IPS-20b (cell line): ENCODE measurements at regions not wholly inside any gene's neighbourhood (a gene's known extent, or its start where the extent isn't known, plus 50 kb on each side); places are given as distances from the start of the nearest gene placed in this dataset.

Experiments
- H3K27ac ChIP-seq: one replicate; pipeline ENCODE4 v1.5.1; 2013; ENCODE audit warnings: low read length
- H3K27me3 ChIP-seq: 2 replicates; pipeline ENCODE4 v1.6.1; 2013; ENCODE audit warnings: mild to moderate bottlenecking, low read length, inconsistent platforms; ENCODE audit not compliant: insufficient read depth
- H3K36me3 ChIP-seq: 2 replicates; pipeline ENCODE4 v1.6.1; 2013; ENCODE audit warnings: low read depth, mild to moderate bottlenecking, inconsistent platforms, low read length, moderate library complexity; ENCODE audit not compliant: insufficient read depth
- H3K4me1 ChIP-seq: 2 replicates; pipeline ENCODE4 v1.6.1; 2013; ENCODE audit warnings: mild to moderate bottlenecking, control low read depth, inconsistent platforms, low read length, moderate library complexity; ENCODE audit not compliant: insufficient read depth
- H3K4me3 ChIP-seq: 2 replicates; pipeline ENCODE4 v1.5.1; 2013; ENCODE audit warnings: mild to moderate bottlenecking, low read length, inconsistent platforms
- H3K9ac ChIP-seq: 2 replicates; pipeline ENCODE4 v1.6.1; 2013; ENCODE audit warnings: low read depth, mild to moderate bottlenecking, inconsistent platforms, low read length, moderate library complexity
- H3K9me3 ChIP-seq: 2 replicates; pipeline ENCODE4 v1.6.1; 2013; ENCODE audit warnings: mild to moderate bottlenecking, low read depth, low read length, inconsistent platforms; ENCODE audit not compliant: insufficient read depth

GRCh38 chr2:19021721-19022120 is 336.7 kb downstream of the OSR1 start:
- H3K9me3 ChIP-seq, result no peaks in the 10 kb centered on the region
- 0 out of 2 replicates have a peak, but pooled peaks cover 4% of the 10 kb centered on the region for H3K4me1 ChIP-seq
- no peaks in the 10 kb centered on the region for H3K36me3 ChIP-seq
- H3K9ac ChIP-seq, result no peak overlapping the region
- no peaks in the 10 kb centered on the region for H3K27me3 ChIP-seq
- H3K4me3 ChIP-seq, result no peak overlapping the region
- H3K27ac ChIP-seq, result no peak overlapping the region

- H3K4me1 ChIP-seq, result 0 out of 2 replicates have a peak, but pooled peaks cover 4% of the 10 kb centered on the region
- no peaks in the 10 kb centered on the region for H3K27me3 ChIP-seq
- H3K9ac ChIP-seq, result no peak overlapping the region
- no peak overlapping the region for H3K4me3 ChIP-seq
- H3K27ac ChIP-seq, result no peak overlapping the region
- no peaks in the 10 kb centered on the region for H3K36me3 ChIP-seq
- no peaks in the 10 kb centered on the region for H3K9me3 ChIP-seq
These were observed 337.3 kb downstream of the OSR1 start for GRCh38 chr2:19021100-19021476.

- Histone ChIP-seq H3K9me3 (no peaks in the 10 kb centered on the region), H3K27me3 (no peaks in the 10 kb centered on the region), H3K4me3 (no peak overlapping the region), H3K27ac (no peak overlapping the region), H3K9ac (no peak overlapping the region), H3K36me3 (no peaks in the 10 kb centered on the region), H3K4me1 (0 out of 2 replicates have a peak, but pooled peaks cover 4% of the 10 kb centered on the region)
These were observed 338.0 kb downstream of the OSR1 start for GRCh38 chr2:19020144-19021099.

GRCh38 chr2:19009510-19009909 is 348.9 kb downstream of the OSR1 start:
- H3K27me3 ChIP-seq, result no peaks in the 10 kb centered on the region
- no peaks in the 10 kb centered on the region for H3K9me3 ChIP-seq
- no peaks in the 10 kb centered on the region for H3K36me3 ChIP-seq
- H3K27ac ChIP-seq, result no peak overlapping the region
- H3K4me3 ChIP-seq, result no peak overlapping the region
- H3K4me1 ChIP-seq, result no peaks in the 10 kb centered on the region; the same call in 1 of the 2 replicates
- H3K9ac ChIP-seq, result no peak overlapping the region

- Histone ChIP-seq H3K4me1 (no peaks in the 10 kb centered on the region), H3K27me3 (no peaks in the 10 kb centered on the region), H3K4me3 (no peak overlapping the region), H3K9ac (no peak overlapping the region), H3K36me3 (no peaks in the 10 kb centered on the region), H3K9me3 (no peaks in the 10 kb centered on the region), H3K27ac (no peak overlapping the region)
These were observed 354.9 kb downstream of the OSR1 start for GRCh38 chr2:19003554-19003953.

- Histone ChIP-seq H3K27ac (no peak overlapping the region), H3K36me3 (no peaks in the 10 kb centered on the region), H3K9ac (no peak overlapping the region), H3K4me3 (no peak overlapping the region), H3K27me3 (no peaks in the 10 kb centered on the region), H3K9me3 (no peaks in the 10 kb centered on the region), H3K4me1 (no peaks in the 10 kb centered on the region)
These were observed 357.6 kb downstream of the OSR1 start for GRCh38 chr2:19000776-19001175.

- Histone ChIP-seq H3K27me3 (no peaks in the 10 kb centered on the region), H3K9ac (no peak overlapping the region), H3K27ac (no peak overlapping the region), H3K4me3 (no peak overlapping the region), H3K36me3 (no peaks in the 10 kb centered on the region), H3K9me3 (no peaks in the 10 kb centered on the region), H3K4me1 (no peaks in the 10 kb centered on the region)
These were observed 359.2 kb downstream of the OSR1 start for GRCh38 chr2:18999198-18999597.

- H3K9me3 ChIP-seq, result no peaks in the 10 kb centered on the region
- no peak overlapping the region for H3K9ac ChIP-seq
- no peaks in the 10 kb centered on the region for H3K36me3 ChIP-seq
- H3K27me3 ChIP-seq, result no peaks in the 10 kb centered on the region
- no peaks in the 10 kb centered on the region for H3K4me1 ChIP-seq
- H3K4me3 ChIP-seq, result no peak overlapping the region
- H3K27ac ChIP-seq, result no peak overlapping the region
These were observed 359.9 kb downstream of the OSR1 start for GRCh38 chr2:18998491-18998890.

- H3K4me1 ChIP-seq, result peaks cover 10% of the 10 kb centered on the region; the same call in 1 of the 2 replicates
- no peaks in the 10 kb centered on the region for H3K27me3 ChIP-seq
- no peak overlapping the region for H3K9ac ChIP-seq
- H3K27ac ChIP-seq, result no peak overlapping the region
- H3K36me3 ChIP-seq, result no peaks in the 10 kb centered on the region
- no peaks in the 10 kb centered on the region for H3K9me3 ChIP-seq
- H3K4me3 ChIP-seq, result no peak overlapping the region
These were observed 364.6 kb downstream of the OSR1 start for GRCh38 chr2:18993756-18994338.

- Histone ChIP-seq H3K27me3 (no peaks in the 10 kb centered on the region), H3K4me1 (peaks cover 17% of the 10 kb centered on the region; the same call in 1 of the 2 replicates), H3K9me3 (no peaks in the 10 kb centered on the region), H3K4me3 (no peak overlapping the region), H3K9ac (no peak overlapping the region), H3K36me3 (no peaks in the 10 kb centered on the region), H3K27ac (no peak overlapping the region)
These were observed 366.9 kb downstream of the OSR1 start for GRCh38 chr2:18991177-18992168.

- 0 out of 2 replicates have a peak overlapping the region, but pooled peaks have one; percentile 5 for H3K4me3 ChIP-seq
- H3K9ac ChIP-seq, result no peak overlapping the region
- no peaks in the 10 kb centered on the region for H3K36me3 ChIP-seq
- H3K27me3 ChIP-seq, result no peaks in the 10 kb centered on the region
- H3K27ac ChIP-seq, result no peak overlapping the region
- H3K4me1 ChIP-seq, result peaks cover 17% of the 10 kb centered on the region; the same call in 1 of the 2 replicates
- no peaks in the 10 kb centered on the region for H3K9me3 ChIP-seq
These were observed 369.7 kb downstream of the OSR1 start for GRCh38 chr2:18988631-18989232.
